ENCODE measurements at regions not wholly inside any gene's neighbourhood (a gene's known extent, or its start where the extent isn't known, plus 50 kb on each side); places are given as distances from the start of the nearest gene placed in this dataset.

DNA sequence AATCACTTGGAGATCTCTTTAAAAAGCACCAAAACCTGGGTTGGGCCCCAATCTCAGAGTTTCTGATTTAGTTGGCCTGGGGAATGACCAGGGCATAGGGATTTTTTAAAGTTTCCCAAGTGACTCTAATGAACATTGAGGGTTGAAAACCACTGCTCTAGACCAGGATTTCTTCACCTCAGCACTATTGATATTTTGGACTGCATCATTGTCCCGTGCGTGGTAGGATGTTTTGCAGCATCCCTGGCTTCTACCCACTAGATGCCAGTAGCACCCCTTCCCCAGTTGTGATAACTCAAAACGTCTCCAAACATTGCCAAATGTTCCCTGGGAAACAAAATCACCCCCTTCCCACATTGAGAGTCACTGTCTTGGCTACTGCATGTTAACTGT lies 61.8 kb downstream of the ATXN3L start:
- H3K27ac Mint-ChIP-seq: no peak overlapping the region
- H3K27ac ChIP-seq (ENCODE audit: insufficient read depth, low read length, poor library complexity, severe bottlenecking): no peak overlapping the region

DNA sequence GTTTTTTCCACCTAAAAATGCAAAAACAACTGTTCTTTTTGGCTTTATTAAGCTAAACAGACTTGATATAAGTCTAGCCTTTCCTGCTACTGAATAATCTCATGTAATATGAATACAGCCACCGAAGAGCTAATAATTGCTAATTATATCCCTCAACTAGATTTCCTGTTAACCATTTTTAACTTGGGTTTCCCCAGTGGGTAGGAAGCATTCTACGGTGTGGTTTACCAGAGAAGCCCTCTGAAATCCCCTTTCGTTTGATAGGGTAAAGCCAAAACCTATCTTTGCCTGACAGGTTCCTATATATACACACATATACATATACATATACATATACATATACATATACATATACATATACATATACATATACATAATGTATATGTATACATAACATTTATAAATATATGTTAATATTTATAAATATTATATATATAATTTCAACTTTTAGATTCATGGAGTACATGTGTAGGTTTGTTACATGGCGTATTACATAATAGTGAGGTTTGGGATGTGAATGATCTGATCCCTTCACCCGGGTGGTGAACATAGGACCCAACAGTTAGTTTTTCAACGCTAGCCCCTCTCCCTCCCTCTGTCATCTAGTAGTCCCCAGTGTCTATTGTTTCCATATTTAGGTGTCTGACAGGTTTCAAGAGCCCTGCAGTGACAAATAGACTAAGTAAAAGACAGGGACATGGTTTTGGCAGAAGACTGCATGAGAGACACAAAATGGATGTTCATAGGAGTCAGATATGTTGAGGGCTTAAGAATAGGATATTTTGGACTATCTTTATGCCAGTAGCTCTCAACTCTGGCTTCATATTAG lies 62.4 kb downstream of the ATXN3L start:
- Mint-ChIP-seq H3K27me3 (no peaks in the 10 kb centered on the region), H3K27ac (no peak overlapping the region), H3K36me3 (no peaks in the 10 kb centered on the region), H3K4me1 (peaks cover 4 to 18% (median 9%) of the 10 kb centered on the region in 4 donors), H3K9me3 (peaks cover 0 to 3% (median 0%) of the 10 kb centered on the region in 7 donors), H3K4me3 (peak overlapping the region in 1 of 4 donors; percentile 69)
- Histone ChIP-seq H3K27me3 (ENCODE audit: control insufficient read depth, insufficient read depth, low read length) (no peaks in the 10 kb centered on the region), H3K36me3 (ENCODE audit: control insufficient read depth, insufficient read depth, low read length) (no peaks in the 10 kb centered on the region), H3K9me3 (ENCODE audit: control insufficient read depth in 2 of 2, low read length in 2 of 2) (no peaks in the 10 kb centered on the region), H3K4me3 (ENCODE audit: low read depth, low read length) (no peak overlapping the region), H3K27ac (ENCODE audit: insufficient read depth, low read length, poor library complexity, severe bottlenecking) (no peak overlapping the region), H3K4me1 (ENCODE audit: control insufficient read depth, insufficient read depth, low read length, poor library complexity, severe bottlenecking) (no peaks in the 10 kb centered on the region)
- DNase-seq (peak in 1 of 3 donors; percentile 7), ATAC-seq (ENCODE audit: low read depth in 2 of 2) (no peak)

More for the DNA sequence above, 61.8 kb downstream of the ATXN3L start:
- no peaks in the 10 kb centered on the region for H3K27me3 ChIP-seq (ENCODE audit: control insufficient read depth, insufficient read depth, low read length)
- H3K9me3 ChIP-seq (ENCODE audit: control insufficient read depth in 2 of 2, low read length in 2 of 2): no peaks in the 10 kb centered on the region
- ATAC-seq (ENCODE audit: low read depth in 2 of 2) (no peak), DNase-seq (no peak)
- no peaks in the 10 kb centered on the region for H3K36me3 Mint-ChIP-seq
- H3K27me3 Mint-ChIP-seq: no peaks in the 10 kb centered on the region
- no peaks in the 10 kb centered on the region for H3K36me3 ChIP-seq (ENCODE audit: control insufficient read depth, insufficient read depth, low read length)
- H3K4me1 Mint-ChIP-seq: peaks cover 4 to 18% (median 9%) of the 10 kb centered on the region in 4 donors
- no peaks in the 10 kb centered on the region for H3K4me1 ChIP-seq (ENCODE audit: control insufficient read depth, insufficient read depth, low read length, poor library complexity, severe bottlenecking)
- H3K4me3 ChIP-seq (ENCODE audit: low read depth, low read length): no peak overlapping the region
- peaks cover 0 to 3% (median 0%) of the 10 kb centered on the region in 7 donors for H3K9me3 Mint-ChIP-seq
- H3K4me3 Mint-ChIP-seq: no peak overlapping the region

GRCh38 chrX:13256603-13257002 lies 63.2 kb downstream of the ATXN3L start:
- no peaks in the 10 kb centered on the region for H3K27me3 ChIP-seq (ENCODE audit: control insufficient read depth, insufficient read depth, low read length)
- no peak overlapping the region for H3K27ac Mint-ChIP-seq
- no peak overlapping the region for H3K4me3 ChIP-seq (ENCODE audit: low read depth, low read length)

DNA sequence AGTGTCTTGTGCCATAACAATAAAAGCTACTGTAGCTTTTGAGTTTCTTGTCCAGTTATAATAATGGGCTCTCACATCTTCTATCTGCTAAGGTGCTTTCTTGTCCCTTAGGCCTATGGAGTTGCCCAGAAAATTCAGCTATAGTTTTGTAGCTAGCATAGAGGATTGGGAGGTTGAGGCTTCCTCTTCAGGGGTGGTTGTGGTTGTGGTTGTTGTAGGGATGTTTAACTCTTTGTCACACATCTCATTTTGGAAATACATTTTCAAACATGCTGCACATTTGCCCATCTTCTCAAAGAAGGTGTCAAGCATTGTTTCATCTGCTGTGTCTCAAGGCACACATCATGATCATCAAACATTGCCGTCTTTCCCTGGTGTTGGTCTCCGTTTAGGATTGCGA lies 65.0 kb downstream of the ATXN3L start:
- H3K36me3 Mint-ChIP-seq: no peaks in the 10 kb centered on the region
- H3K36me3 ChIP-seq (ENCODE audit: control insufficient read depth, insufficient read depth, low read length): no peaks in the 10 kb centered on the region
- no peak overlapping the region for H3K4me3 Mint-ChIP-seq
- no peaks in the 10 kb centered on the region for H3K27me3 ChIP-seq (ENCODE audit: control insufficient read depth, insufficient read depth, low read length)
- ATAC-seq (ENCODE audit: low read depth in 2 of 2) (no peak), DNase-seq (no peak)
- peak overlapping the region in 1 of 3 donors; percentile 76 for H3K27ac Mint-ChIP-seq
- no peaks in the 10 kb centered on the region for H3K4me1 ChIP-seq (ENCODE audit: control insufficient read depth, insufficient read depth, low read length, poor library complexity, severe bottlenecking)
- no peak overlapping the region for H3K4me3 ChIP-seq (ENCODE audit: low read depth, low read length)
- H3K27me3 Mint-ChIP-seq: no peaks in the 10 kb centered on the region
- no peaks in the 10 kb centered on the region for H3K9me3 ChIP-seq (ENCODE audit: control insufficient read depth in 2 of 2, low read length in 2 of 2)
- no peak overlapping the region for H3K27ac ChIP-seq (ENCODE audit: insufficient read depth, low read length, poor library complexity, severe bottlenecking)
- H3K4me1 Mint-ChIP-seq: peaks cover 4 to 18% (median 7%) of the 10 kb centered on the region in 4 donors
- peaks cover 0 to 2% (median 0%) of the 10 kb centered on the region in 7 donors for H3K9me3 Mint-ChIP-seq

More at GRCh38 chrX:13256603-13257002, 63.2 kb downstream of the ATXN3L start:
- Mint-ChIP-seq H3K27me3 (no peaks in the 10 kb centered on the region), H3K9me3 (peaks cover 0 to 2% (median 0%) of the 10 kb centered on the region in 7 donors), H3K36me3 (no peaks in the 10 kb centered on the region), H3K4me3 (no peak overlapping the region), H3K4me1 (peaks cover 4 to 18% (median 9%) of the 10 kb centered on the region in 4 donors)
- no peaks in the 10 kb centered on the region for H3K4me1 ChIP-seq (ENCODE audit: control insufficient read depth, insufficient read depth, low read length, poor library complexity, severe bottlenecking)
- no peak for DNase-seq
- no peaks in the 10 kb centered on the region for H3K9me3 ChIP-seq (ENCODE audit: control insufficient read depth in 2 of 2, low read length in 2 of 2)
- no peak for ATAC-seq (ENCODE audit: low read depth in 2 of 2)
- H3K36me3 ChIP-seq (ENCODE audit: control insufficient read depth, insufficient read depth, low read length): no peaks in the 10 kb centered on the region
- no peak overlapping the region for H3K27ac ChIP-seq (ENCODE audit: insufficient read depth, low read length, poor library complexity, severe bottlenecking)

DNA sequence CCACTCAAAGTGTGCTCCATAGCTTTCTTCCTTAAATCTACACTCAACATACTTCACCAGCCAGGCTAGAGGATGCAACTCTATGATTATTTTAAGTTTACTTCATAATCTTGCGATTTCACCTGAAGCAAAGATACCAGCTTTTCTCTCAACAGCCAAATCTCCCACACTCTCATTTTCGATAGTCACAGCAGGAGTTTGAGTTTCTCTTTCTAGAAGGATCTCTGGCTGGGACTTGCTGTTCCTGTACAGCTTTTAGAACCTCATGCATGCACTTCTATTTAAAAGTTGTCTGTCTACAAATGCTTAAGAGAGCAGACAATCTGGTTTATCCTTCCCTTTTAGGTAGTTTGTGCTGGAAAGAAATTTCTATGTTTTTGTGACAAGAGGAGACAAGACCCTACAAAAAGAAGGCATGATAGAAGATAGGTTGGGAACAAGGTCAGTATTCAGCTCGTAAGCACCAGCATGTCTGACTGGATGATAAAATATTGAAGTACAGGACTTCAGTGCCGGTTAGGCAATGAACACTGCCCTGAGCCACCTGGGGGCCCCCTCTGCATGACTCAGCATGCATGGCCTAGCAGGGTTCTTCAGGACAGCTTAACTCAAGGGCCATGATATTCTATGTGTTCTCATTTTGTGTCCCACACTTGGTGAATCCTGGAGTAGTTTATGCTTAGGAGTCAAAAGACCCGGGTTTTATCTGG lies 65.6 kb downstream of the ATXN3L start:
- Mint-ChIP-seq H3K4me3 (no peak overlapping the region), H3K36me3 (no peaks in the 10 kb centered on the region), H3K4me1 (peaks cover 4 to 18% (median 9%) of the 10 kb centered on the region in 4 donors), H3K9me3 (peaks cover 0 to 2% (median 0%) of the 10 kb centered on the region in 7 donors), H3K27me3 (no peaks in the 10 kb centered on the region), H3K27ac (peak overlapping the region in 1 of 3 donors; percentile 76)
- Histone ChIP-seq H3K27ac (ENCODE audit: insufficient read depth, low read length, poor library complexity, severe bottlenecking) (no peak overlapping the region), H3K36me3 (ENCODE audit: control insufficient read depth, insufficient read depth, low read length) (no peaks in the 10 kb centered on the region), H3K9me3 (ENCODE audit: control insufficient read depth in 2 of 2, low read length in 2 of 2) (no peaks in the 10 kb centered on the region), H3K4me1 (ENCODE audit: control insufficient read depth, insufficient read depth, low read length, poor library complexity, severe bottlenecking) (no peaks in the 10 kb centered on the region), H3K27me3 (ENCODE audit: control insufficient read depth, insufficient read depth, low read length) (no peaks in the 10 kb centered on the region), H3K4me3 (ENCODE audit: low read depth, low read length) (no peak overlapping the region)
- DNase-seq (no peak), ATAC-seq (ENCODE audit: low read depth in 2 of 2) (no peak)

- H3K9me3 ChIP-seq (ENCODE audit: control insufficient read depth in 2 of 2, low read length in 2 of 2): no peaks in the 10 kb centered on the region
- no peak overlapping the region for H3K4me3 Mint-ChIP-seq
- H3K27me3 ChIP-seq (ENCODE audit: control insufficient read depth, insufficient read depth, low read length): no peaks in the 10 kb centered on the region
- DNase-seq (no peak), ATAC-seq (ENCODE audit: low read depth in 2 of 2) (no peak)
- H3K4me1 ChIP-seq (ENCODE audit: control insufficient read depth, insufficient read depth, low read length, poor library complexity, severe bottlenecking): no peaks in the 10 kb centered on the region
- H3K27me3 Mint-ChIP-seq: no peaks in the 10 kb centered on the region
- H3K36me3 ChIP-seq (ENCODE audit: control insufficient read depth, insufficient read depth, low read length): no peaks in the 10 kb centered on the region
- no peak overlapping the region for H3K4me3 ChIP-seq (ENCODE audit: low read depth, low read length)
- no peaks in the 10 kb centered on the region for H3K36me3 Mint-ChIP-seq
- H3K4me1 Mint-ChIP-seq: peaks cover 4 to 18% (median 9%) of the 10 kb centered on the region in 4 donors
- H3K27ac ChIP-seq (ENCODE audit: insufficient read depth, low read length, poor library complexity, severe bottlenecking): no peak overlapping the region
- peaks cover 0 to 2% (median 0%) of the 10 kb centered on the region in 7 donors for H3K9me3 Mint-ChIP-seq
- H3K27ac Mint-ChIP-seq: no peak overlapping the region
These were observed 66.6 kb downstream of the ATXN3L start for GRCh38 chrX:13253223-13253622.

GRCh38 chrX:13252726-13253125 lies 67.1 kb downstream of the ATXN3L start:
- Histone ChIP-seq H3K36me3 (ENCODE audit: control insufficient read depth, insufficient read depth, low read length) (no peaks in the 10 kb centered on the region), H3K9me3 (ENCODE audit: control insufficient read depth in 2 of 2, low read length in 2 of 2) (no peaks in the 10 kb centered on the region), H3K4me3 (ENCODE audit: low read depth, low read length) (no peak overlapping the region), H3K27ac (ENCODE audit: insufficient read depth, low read length, poor library complexity, severe bottlenecking) (no peak overlapping the region), H3K4me1 (ENCODE audit: control insufficient read depth, insufficient read depth, low read length, poor library complexity, severe bottlenecking) (no peaks in the 10 kb centered on the region), H3K27me3 (ENCODE audit: control insufficient read depth, insufficient read depth, low read length) (no peaks in the 10 kb centered on the region)
- DNase-seq: no peak
- H3K27me3 Mint-ChIP-seq: no peaks in the 10 kb centered on the region
- H3K4me1 Mint-ChIP-seq: peaks cover 4 to 18% (median 9%) of the 10 kb centered on the region in 4 donors
- H3K9me3 Mint-ChIP-seq: peaks cover 0 to 2% (median 0%) of the 10 kb centered on the region in 7 donors
- H3K27ac Mint-ChIP-seq: no peak overlapping the region
- ATAC-seq (ENCODE audit: low read depth in 2 of 2): no peak
- H3K36me3 Mint-ChIP-seq: no peaks in the 10 kb centered on the region
- H3K4me3 Mint-ChIP-seq: no peak overlapping the region

Data from CD4-positive, CD25-positive, alpha-beta regulatory T cell (primary cell).